Lung microvascular endothelial cell (primary cell): ENCODE measurements at regions not wholly inside any gene's neighbourhood (a gene's known extent, or its start where the extent isn't known, plus 50 kb on each side); places are given as distances from the start of the nearest gene placed in this dataset.
A peak's percentile ranks its signal among the peaks of the same experiment; 100 is the strongest.

ENCODE experiments used
- DNase-seq, 2 donors: peaks; one replicate each; pipeline versions ENCODE4 v3.0.0 to v3.0.0-alpha.2; 2010; ENCODE audit warnings: low read depth in 2 of 2

- DNase-seq: no peak
Measured at GRCh38 chr9:107064378-107064777, 201.4 kb downstream of the ZNF462 start.

- DNase-seq: peak in 1 of 2 donors; percentile 17
Measured at GRCh38 chr9:107065549-107065948, 202.6 kb downstream of the ZNF462 start.

GRCh38 chr9:107067739-107068416 is 204.9 kb downstream of the ZNF462 start:
- no peak for DNase-seq

DNA sequence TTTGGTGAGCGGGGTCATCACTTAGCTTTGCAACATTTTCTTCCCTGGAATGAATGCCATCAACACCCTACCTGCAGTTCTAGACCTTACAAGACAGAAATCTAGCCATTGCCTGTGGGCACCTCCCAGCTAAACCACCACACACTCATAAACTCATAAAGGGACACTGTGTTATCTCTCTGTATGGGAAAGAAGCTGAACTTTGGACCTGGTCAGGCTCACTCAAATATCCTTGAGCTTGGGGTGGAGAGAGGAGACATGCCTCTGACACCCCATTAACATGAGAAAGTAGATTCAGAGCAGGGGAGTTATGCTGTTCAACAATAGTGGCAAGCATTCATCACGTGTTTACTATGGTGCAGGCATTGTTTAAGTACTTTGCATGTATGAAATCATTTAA is 205.6 kb downstream of the ZNF462 start:
- DNase-seq: no peak

DNA sequence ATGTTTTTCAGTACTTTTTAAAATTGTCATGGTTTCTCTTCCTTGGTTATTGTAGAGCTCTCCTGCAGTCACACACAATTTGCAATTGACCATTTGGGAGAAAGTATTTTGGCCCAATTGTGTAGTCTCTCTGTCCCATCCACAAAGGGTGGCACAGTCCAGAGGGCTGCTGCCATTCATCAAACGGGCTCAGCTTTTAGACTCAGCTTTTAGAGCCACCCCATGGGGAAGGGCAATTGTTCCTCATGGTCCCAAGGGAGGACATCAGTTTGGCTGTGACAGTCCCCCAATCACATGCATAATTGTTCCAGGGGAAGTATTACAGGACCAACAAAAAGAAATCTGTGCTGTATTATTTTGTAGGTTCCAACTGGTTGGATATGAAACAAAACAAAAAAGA is 207.6 kb downstream of the ZNF462 start:
- no peak for DNase-seq

- DNase-seq: no peak
Measured at GRCh38 chr9:107078061-107078460, 205.0 kb upstream of the RAD23B start.

GRCh38 chr9:107079589-107079988 is 203.5 kb upstream of the RAD23B start:
- DNase-seq: no peak

DNA sequence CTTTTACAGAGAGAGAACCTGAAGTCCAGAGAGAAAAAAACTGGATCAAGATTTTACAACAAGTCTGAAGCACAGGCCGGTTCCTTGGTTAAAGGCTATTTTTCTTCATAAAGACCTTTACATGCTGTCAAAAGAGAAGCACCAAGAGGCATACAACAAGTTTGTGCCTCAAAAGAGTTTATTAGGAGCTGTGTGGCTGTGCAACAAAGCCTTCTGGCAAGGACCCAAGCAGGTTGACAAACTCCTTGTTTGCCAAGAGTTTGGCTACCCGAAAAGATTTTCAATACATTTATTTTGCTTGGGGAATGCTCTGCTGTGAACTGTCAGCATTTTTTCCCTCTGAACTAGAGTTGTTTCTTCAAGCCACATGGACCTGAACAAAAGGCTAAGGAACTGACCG is 202.9 kb upstream of the RAD23B start:
- no peak for DNase-seq

DNA sequence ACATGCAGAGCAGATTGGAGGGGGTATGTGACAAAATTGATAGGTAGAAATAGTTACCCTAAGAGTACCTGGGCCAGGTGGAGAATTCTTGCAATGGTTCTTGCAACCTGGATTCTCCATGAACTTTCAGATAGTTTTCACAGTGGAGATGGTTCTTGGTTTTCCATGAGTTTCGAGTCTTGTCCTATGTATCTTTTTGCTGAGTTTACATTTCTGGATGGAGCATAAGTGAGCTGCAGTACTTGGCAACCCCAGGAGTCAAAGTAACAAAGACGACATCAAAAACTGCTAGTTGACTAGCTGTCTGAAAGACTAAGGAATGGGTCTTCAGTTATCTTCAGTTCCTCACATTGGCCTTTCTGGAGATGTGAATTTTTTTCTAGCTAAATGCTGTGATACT is 196.6 kb upstream of the RAD23B start:
- no peak for DNase-seq

DNA sequence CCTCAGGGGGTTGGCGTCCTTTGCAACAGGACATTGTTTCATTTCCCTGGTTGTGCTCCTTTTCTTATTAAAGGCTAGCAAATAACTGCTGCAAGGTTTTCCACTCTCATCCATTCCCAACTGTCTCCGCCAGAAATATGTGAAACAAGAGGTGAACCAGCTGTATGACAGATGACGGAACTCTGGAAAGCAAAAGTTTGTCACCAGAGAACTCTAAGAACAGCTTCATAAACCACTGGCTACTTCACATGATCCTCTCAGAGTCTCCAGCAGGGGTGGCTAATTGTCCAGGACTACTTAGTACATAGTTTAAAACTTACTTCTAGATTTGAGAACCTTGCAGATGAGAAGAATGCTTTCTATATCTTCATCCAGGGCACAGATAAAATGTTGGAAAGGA is 195.9 kb upstream of the RAD23B start:
- DNase-seq: no peak

GRCh38 chr9:107090218-107090617 is 192.9 kb upstream of the RAD23B start:
- DNase-seq: no peak

DNA sequence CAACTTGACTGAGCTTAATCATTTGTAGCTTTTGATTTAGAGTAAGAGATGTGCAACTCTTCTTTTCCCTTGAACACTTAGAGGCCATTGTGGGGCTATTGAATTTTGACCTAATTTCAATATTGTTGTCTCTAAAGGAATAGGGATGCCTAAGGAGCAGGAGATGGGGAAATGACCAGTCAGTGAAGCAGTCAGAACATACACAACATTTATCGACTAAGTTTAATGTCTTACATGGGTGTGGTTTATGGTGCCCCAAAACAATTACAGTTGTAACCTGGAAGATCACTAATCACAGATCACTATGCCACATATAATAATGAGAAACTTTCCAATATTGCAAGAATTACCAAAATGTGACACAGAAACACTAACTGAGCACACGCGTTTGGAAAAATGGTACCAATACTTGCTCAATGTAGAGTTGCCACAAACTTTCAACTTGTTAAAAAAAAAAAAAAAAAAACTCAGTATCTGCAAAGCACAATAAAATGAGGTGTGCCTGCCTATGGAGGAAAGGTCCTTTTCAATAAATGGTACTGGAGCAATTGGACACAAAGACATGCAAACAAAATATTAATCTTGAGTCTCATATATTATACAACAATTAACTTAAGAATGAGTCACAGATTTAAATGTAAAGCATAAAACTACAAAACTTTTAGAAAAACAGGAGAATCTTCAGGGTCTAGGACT is 189.6 kb upstream of the RAD23B start:
- DNase-seq: no peak

GRCh38 chr9:107094370-107094769 is 188.7 kb upstream of the RAD23B start:
- DNase-seq: no peak

GRCh38 chr9:107100591-107100990 is 182.5 kb upstream of the RAD23B start:
- DNase-seq: no peak

DNA sequence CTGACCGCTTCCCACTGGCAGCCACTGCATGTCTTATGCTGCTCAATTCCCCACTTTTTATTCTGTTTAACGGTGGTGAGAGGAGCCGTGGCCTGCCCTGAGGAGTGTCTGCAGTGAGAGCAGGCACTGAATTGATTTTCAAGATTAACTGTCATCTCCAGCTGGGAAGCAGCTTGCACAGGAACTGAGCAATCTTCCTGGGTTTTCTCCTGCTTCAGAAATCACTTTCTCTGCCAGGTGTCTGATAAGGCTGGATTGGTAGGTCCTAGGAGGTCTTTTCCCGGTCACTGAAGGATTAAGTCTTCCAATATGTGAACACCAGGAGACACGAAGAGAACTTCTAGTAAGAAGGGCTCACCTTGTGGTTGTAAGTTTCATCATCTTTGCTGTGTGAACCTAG is 181.1 kb upstream of the RAD23B start:
- no peak for DNase-seq

- DNase-seq: no peak
Measured at GRCh38 chr9:107103621-107104020, 179.5 kb upstream of the RAD23B start.

DNA sequence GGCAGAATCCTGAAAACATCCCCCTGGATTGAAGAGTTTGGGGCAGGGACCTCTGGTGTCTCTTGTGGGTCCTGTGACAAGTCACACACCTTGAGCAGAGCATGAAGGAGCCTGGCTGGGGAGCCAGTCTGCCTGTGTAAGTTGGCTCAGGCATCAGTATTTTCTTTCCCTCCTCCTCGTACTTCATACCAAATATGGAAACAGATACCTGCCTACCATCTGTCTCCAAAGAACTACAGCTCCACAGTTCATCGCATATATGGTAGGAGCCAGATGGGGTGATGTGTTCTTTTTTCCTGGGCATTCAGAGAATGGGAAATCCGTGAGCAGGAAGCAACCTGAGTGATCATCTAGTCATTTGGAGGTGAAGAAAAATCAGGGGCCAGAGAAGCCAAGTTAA is 177.3 kb upstream of the RAD23B start:
- no peak for DNase-seq

DNA sequence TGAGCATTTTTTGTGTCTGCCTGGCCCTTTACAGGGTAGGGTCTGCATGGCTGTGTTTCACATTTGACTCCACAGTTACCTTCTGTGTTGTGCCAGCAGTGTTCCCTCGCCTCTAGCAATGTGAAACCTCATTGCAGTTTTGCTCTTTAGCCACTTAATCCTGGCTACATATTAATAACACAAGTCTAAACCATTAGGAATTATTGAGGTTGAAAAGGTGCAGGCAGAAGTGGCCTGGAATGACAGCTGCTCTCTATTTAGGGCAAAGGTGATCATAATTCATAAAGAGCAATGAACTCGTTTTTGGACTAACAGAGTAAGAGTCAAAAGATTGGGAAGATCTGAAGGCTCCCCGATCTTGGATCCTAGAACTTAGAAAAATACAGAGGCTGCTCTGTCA is 176.7 kb upstream of the RAD23B start:
- DNase-seq: no peak

GRCh38 chr9:107108342-107109130 is 174.5 kb upstream of the RAD23B start:
- DNase-seq: no peak

- DNase-seq: no peak
Measured at GRCh38 chr9:107109324-107109723, 173.8 kb upstream of the RAD23B start.

DNA sequence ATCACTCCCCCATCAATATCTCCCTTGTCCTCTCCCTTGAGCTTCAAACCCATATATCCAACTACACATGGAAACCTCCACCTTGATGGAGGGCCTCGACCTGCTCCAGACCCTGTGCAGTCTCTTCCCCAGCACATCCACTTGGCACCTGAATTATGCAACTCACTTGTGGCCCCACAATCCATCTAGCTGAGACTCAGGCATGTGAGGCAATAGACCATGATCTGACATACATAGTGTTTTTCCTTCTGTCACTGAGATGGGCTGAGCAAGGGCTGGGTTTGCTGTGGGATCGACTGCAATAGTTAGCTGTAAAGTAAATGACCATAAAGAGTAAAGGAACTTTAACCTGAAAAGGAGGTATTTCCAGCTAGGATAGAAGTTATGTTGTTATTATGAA is 172.9 kb upstream of the RAD23B start:
- DNase-seq: no peak

DNA sequence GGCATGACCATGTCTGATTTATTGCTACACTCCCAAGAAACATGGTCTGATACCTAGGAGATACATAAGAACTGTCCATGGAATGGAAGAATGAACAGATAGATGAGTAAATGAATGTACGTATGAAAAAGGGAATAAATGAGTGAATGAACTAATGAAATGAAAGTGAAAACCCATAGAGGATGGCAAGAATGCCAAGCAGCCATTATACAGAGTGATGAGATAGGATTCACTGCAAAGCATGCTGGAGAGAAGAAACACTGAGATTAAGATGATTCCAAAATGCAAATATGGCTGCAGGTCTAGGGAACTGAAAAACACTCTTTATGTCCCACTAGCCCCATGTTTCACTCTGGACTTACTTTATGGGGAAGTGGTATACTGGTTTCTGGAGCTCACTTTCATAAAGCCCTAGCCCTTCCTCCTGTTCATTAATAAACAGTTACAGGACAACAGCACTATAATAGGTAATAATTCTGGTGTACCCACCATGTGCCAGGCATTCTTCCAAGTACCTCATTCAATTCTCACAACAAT is 170.3 kb upstream of the RAD23B start:
- DNase-seq: no peak
